T47D (cell line): ENCODE measurements at regions not wholly inside any gene's neighbourhood (a gene's known extent, or its start where the extent isn't known, plus 50 kb on each side); places are given as distances from the start of the nearest gene placed in this dataset.
"Not testable (repeated sequence)": the region's sequence is repeated elsewhere in the genome, so short reads cannot be mapped to it uniquely, and the experiment has no call there.

Experiments
- DNase-seq, 2 experiments: peaks; one replicate each; pipeline versions ENCODE4 v3.0.0 to v3.0.0-alpha.2; 2011 to 2012; ENCODE audit warnings: low read depth in 1 of 2, low spot score in 1 of 2
- JUND ChIP-seq: IDR thresholded peaks from 2 replicates; pipeline ENCODE4 v1.6.1; 2012; ENCODE audit warnings: low read depth
- in situ Hi-C: cut with HindIII; loops from 2 replicates; pipeline ENCODE4 v1.10.0; 2016; ENCODE audit warnings: low sequenced_read_pairs, low pct_unique_long_range_greater_than_20kb

DNA sequence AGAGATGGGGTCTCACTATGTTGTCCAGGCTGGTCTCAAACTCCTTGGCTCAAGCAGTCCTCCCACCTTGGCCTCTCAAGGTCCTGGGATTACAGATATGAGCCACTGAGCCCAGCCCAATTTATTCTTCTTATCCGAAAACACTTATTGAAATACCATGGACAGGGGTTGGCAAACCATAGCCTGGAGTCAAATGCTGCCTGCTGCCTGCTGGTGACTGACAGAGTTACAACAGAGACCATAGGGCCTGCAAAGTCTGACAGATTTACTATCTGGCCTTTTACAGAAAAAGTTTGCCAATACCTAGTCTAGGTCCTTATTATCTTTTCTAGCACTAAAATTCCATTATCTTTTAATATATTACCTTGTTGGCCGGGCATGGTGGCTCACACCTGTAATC is 87.1 kb upstream of the ZNF281 start:
- no peak for TF ChIP-seq JUND
- DNase-seq, result peak in 1 of 2 experiments; percentile 58
- in situ Hi-C loops, result no loop called here

DNA sequence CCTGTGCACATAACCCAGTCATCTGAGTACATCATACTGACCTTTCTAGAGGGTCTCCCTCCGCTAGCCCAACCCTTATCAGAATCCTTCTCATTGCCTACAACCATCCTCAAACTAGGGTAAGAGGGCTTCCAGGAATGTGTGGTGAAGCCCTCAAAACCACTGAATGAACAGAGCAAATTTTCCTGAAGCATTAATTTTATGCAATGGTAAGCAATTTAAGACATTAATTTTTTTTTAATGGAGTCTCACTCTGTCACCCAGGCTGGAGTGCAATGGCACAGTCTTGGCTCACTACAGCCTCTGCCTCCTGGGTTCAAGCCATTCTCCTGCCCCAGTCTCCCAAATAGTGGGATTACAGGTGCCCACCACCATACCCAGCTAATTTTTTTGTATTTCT is 86.1 kb upstream of the ZNF281 start:
- TF ChIP-seq JUND, result no peak
- in situ Hi-C loops, result no loop called here

GRCh38 chr1:200493344-200493743 is 83.5 kb upstream of the ZNF281 start:
- DNase-seq, result no peak
- in situ Hi-C loops, result no loop called here
- TF ChIP-seq JUND, result no peak

More for the DNA sequence above, 86.1 kb upstream of the ZNF281 start:
- no peak for DNase-seq

- no peak for DNase-seq
- in situ Hi-C loops, result no loop called here
- no peak for TF ChIP-seq JUND
Measured at GRCh38 chr1:200491103-200491502, 81.3 kb upstream of the ZNF281 start.

DNA sequence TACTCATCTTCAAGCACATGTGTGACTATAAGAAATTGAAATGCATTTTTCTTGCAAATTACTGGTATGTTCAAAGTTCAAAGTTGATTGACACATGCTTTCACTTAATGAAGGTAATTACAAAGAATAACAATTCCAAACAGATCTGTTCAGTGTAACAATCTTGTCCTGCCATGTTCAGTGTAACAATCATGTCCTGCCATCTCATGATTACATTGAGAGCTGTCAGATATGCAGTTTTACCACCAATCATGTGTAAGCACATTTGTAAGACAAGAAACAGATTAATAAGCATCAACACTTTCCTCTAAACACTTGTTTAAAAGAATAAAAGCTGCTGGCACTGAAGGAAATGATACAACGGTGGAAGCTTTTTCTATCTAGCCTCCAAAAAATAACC is 80.3 kb upstream of the ZNF281 start:
- in situ Hi-C loops, result no loop called here
- no peak for TF ChIP-seq JUND
- no peak for DNase-seq

DNA sequence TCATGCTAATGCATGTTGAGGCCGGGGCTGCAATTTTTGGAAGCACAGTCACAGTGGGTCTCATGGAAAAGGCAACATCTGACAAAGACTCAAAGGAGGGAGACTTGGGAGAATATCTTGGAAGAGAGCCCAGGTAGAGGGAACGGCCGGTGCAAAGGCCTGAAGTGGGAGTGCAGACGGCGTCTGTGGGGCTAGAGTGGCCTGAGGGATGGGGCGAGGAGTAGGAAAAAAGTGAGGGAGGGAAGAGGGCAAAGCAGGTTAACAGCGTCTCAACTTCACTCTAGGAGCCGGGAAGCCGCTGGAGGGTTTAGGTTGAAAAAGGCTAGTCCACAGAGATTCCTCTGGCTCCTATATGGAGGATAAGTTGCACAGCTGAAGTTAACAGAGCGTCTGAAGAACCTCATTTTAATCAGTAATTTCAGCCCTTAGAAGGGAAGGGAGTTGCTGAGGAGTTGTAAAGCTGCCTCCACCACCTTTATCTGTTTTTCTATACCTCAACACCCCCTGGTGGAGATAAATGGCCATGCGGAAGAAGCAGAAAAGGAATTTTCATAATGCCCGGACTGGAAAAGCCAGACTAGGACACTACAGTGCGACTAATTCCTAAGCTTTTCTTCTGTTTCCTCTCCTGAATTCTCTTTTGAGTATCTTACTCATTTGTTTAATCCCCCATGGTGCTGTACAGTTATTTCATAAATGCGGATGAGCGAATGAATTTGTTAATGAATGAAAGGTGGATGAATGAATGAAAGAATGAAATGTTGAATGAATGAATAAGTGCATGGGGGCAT is 78.7 kb upstream of the ZNF281 start:
- DNase-seq, result peak; percentile 41 to 92
- in situ Hi-C loops, result no loop called here
- TF ChIP-seq JUND, result no peak

DNA sequence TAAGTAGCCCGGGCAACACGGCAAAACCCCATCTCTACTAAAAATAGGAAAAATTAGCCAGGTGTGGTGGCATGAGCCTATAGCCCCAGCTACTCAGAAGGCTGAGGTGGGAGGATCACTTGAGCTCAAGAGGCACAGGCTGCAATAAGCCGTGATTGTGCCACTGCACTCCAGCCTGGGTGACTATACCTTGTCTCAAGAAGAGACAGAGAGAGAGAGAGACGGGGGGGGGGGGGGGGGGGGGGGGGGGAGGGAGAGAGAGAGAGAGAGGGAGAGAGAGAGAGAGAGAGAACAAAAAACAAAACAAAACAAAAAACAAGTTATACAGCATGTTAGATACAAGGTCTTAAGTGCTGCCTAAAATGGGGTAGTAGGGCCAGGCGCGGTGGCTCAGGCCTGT is 77.8 kb upstream of the ZNF281 start:
- no peak for TF ChIP-seq JUND

DNA sequence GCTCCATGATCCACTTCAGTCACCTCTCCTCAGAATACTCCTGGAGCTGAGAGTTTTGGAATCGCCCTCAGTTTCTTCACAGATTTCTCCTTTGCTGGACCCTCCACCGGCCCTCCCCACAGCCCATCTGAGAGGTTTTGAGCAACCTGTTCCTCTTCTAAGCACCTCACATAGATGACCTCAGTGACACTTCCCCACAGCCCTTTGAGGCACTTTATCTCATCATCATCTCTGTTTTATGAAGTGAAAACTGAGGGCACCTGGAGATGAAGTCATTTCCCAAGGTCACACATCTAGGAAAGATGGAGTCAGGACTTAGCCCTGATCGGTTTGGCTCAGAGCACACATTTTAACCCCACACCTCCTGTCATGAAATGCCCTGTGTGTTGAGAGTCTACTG is 76.8 kb upstream of the ZNF281 start:
- in situ Hi-C loops, result no loop called here
- no peak for DNase-seq
- TF ChIP-seq JUND, result no peak

More for the DNA sequence above, 77.8 kb upstream of the ZNF281 start:
- no peak for DNase-seq
- in situ Hi-C loops, result no loop called here

- in situ Hi-C loops, DNase-seq: not testable (repeated sequence)
Measured at GRCh38 chr1:200484438-200484946, 74.7 kb upstream of the ZNF281 start.

DNA sequence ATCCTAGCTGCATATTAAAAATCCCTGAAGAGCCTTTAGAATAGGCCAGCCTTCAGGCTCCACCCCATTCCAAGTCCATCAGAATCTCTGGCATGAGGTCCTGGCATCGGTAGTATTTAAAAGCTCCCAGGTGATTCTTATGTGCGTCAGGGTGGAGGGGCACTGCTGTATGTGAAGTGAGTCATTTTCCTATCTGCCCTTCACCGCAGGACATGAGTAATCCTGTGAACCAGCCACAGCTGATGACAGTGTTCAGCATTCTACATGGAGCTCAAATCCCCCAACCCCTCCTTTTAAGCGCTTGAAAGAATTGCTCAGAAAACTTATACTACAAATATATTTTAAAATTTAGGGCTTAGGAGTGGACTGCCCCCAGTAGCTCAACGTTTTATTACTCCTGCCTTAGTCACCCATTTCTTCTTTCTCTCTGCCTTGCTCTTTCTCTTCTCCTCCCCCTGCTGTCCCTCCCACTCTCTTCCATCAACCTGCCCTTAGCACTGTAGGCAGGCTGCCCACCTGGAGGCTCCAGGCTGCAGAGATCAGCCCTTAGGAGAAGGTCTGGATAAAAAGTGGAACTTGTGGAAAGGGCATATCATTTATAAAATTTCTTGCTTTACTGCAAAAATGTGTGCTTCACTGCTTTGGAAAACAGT is 73.8 kb upstream of the ZNF281 start:
- in situ Hi-C loops, result no loop called here
- peak; percentile 34 to 75 for DNase-seq
- no peak for TF ChIP-seq JUND

- no peak for TF ChIP-seq JUND
- in situ Hi-C loops, result no loop called here
Measured at GRCh38 chr1:200480964-200481363, 71.1 kb upstream of the ZNF281 start.

GRCh38 chr1:200479816-200480215 is 70.0 kb upstream of the ZNF281 start:
- in situ Hi-C loops, result no loop called here
- TF ChIP-seq JUND, result no peak
- no peak for DNase-seq

More at GRCh38 chr1:200480964-200481363, 71.1 kb upstream of the ZNF281 start:
- no peak for DNase-seq

- no peak for DNase-seq
- no peak for TF ChIP-seq JUND
- in situ Hi-C loops, result no loop called here
Measured at GRCh38 chr1:200478945-200479558, 69.2 kb upstream of the ZNF281 start.
